SK-N-SH (cell line): ENCODE measurements at regions not wholly inside any gene's neighbourhood (a gene's known extent, or its start where the extent isn't known, plus 50 kb on each side); places are given as distances from the start of the nearest gene placed in this dataset.
A peak's percentile ranks its signal among the peaks of the same experiment; 100 is the strongest.

Experiments used
- CTCF ChIA-PET: fragments of 300-600, 350-600 bp; formaldehyde crosslinking; extraction: SDS; loops from one replicate; lab custom pipeline; 2021; lab: Yijun Ruan, JAX
- POLR2A ChIA-PET: fragments of 350-600 bp; sonication (Branson Sonifier 250); formaldehyde crosslinking; extraction: SDS; loops from one replicate; lab custom pipeline; 2020; ENCODE audit warnings: antibody characterized with exemption, inconsistent platforms; lab: Yijun Ruan, JAX
- DNase-seq: peaks from one replicate; pipeline ENCODE4 v3.0.0; 2012
- H2AFZ ChIP-seq: fragments of 200-600 bp; sonication (generic); 2 replicates; pipeline ENCODE4 v1.8.1; 2016; ENCODE audit warnings: antibody characterized with exemption, mild to moderate bottlenecking, low read depth
- H3F3A ChIP-seq: fragments of 200-600 bp; sonication (generic); replicated peaks from 2 replicates; pipeline ENCODE3; 2016; ENCODE audit warnings: antibody characterized with exemption, mild to moderate bottlenecking; ENCODE audit not compliant: insufficient read depth
- H3K27ac ChIP-seq, 2 experiments: fragments of 200-500 bp in 1 of 2; fragments of 200-600 bp in 1 of 2; sonication (Bioruptor generic) in 1 of 2; sonication (generic), shearing (Covaris generic) in 1 of 2; 2 replicates each; pipeline versions ENCODE4 v1.5.1 to v1.6.1; 2014 to 2016; ENCODE audit warnings: low read depth in 2 of 2, inconsistent platforms in 1 of 2, low read length in 1 of 2, mild to moderate bottlenecking in 1 of 2, mixed read lengths in 1 of 2
- H3K27me3 ChIP-seq: fragments of 200-600 bp; sonication (generic), shearing (Covaris generic); 2 replicates; pipeline ENCODE4 v1.6.1; 2016; ENCODE audit warnings: mixed run types; ENCODE audit not compliant: insufficient read depth
- H3K36me3 ChIP-seq, 2 experiments: fragments of 200-500 bp in 1 of 2; fragments of 200-600 bp in 1 of 2; sonication (Bioruptor generic) in 1 of 2; sonication (generic) in 1 of 2; replicated peaks in 1 of 2; 2 replicates each; pipeline versions ENCODE3 to v1.5.1; 2014 to 2016; ENCODE audit warnings: low read length in 1 of 2, mild to moderate bottlenecking in 1 of 2; ENCODE audit not compliant: insufficient read depth in 2 of 2, control insufficient read depth in 1 of 2
- H3K4me1 ChIP-seq, 2 experiments: fragments of 200-500 bp in 1 of 2; fragments of 200-600 bp in 1 of 2; sonication (Bioruptor generic) in 1 of 2; sonication (generic), shearing (Covaris generic) in 1 of 2; 2 replicates each; pipeline versions ENCODE4 v1.5.1 to v1.6.1; 2014 to 2016; ENCODE audit warnings: low read depth in 1 of 2, low read length in 1 of 2, mixed run types in 1 of 2; ENCODE audit not compliant: insufficient read depth in 2 of 2, control insufficient read depth in 1 of 2
- H3K4me2 ChIP-seq: fragments of 200-600 bp; sonication (generic), shearing (Covaris generic); 2 replicates; pipeline ENCODE4 v1.6.1; 2017; ENCODE audit warnings: mixed run types
- H3K4me3 ChIP-seq, 2 experiments: fragments of 200-500 bp in 1 of 2; fragments of 200-600 bp in 1 of 2; sonication (Bioruptor generic) in 1 of 2; sonication (generic), shearing (Covaris generic) in 1 of 2; 2 replicates each; pipeline versions ENCODE4 v1.5.1 to v1.8.1; 2014 to 2016; ENCODE audit warnings: low read depth in 2 of 2, inconsistent platforms in 1 of 2, low read length in 1 of 2, mild to moderate bottlenecking in 1 of 2, mixed read lengths in 1 of 2, moderate library complexity in 1 of 2
- H3K79me2 ChIP-seq: fragments of 200-600 bp; sonication (generic); 2 replicates; pipeline ENCODE4 v1.8.1; 2017; ENCODE audit warnings: mild to moderate bottlenecking; ENCODE audit not compliant: insufficient read depth
- H3K9ac ChIP-seq: fragments of 200-600 bp; sonication (generic); 2 replicates; pipeline ENCODE4 v1.6.1; 2017; ENCODE audit warnings: mixed run types
- H3K9me2 ChIP-seq: fragments of 200-600 bp; sonication (generic); 2 replicates; pipeline ENCODE4 v1.6.1; 2017; ENCODE audit warnings: mixed run types
- H3K9me3 ChIP-seq: fragments of 200-600 bp; sonication (generic); 2 replicates; pipeline ENCODE4 v1.6.1; 2017; ENCODE audit warnings: mixed run types, mild to moderate bottlenecking, moderate library complexity
- H4K20me1 ChIP-seq: fragments of 200-600 bp; sonication (generic); 2 replicates; pipeline ENCODE4 v1.6.1; 2017; ENCODE audit warnings: mild to moderate bottlenecking, mixed run types; ENCODE audit not compliant: insufficient read depth
- ELF1 ChIP-seq: IDR thresholded peaks from 2 replicates; pipeline ENCODE4 v1.4.0; 2012
- EP300 ChIP-seq, 2 experiments: IDR thresholded peaks; 2 replicates each; pipeline versions ENCODE4 v1.4.0 to v1.6.1; 2012; ENCODE audit warnings: borderline replicate concordance in 1 of 2, low read depth in 1 of 2, low read length in 1 of 2
- EZH2phosphoT487 ChIP-seq: fragments of 200-600 bp; sonication (generic); IDR thresholded peaks from 2 replicates; pipeline ENCODE4 v1.6.1; 2017; ENCODE audit warnings: low read depth, mixed run types, mild to moderate bottlenecking, antibody characterized with exemption, moderate library complexity, borderline replicate concordance
- FOSL2 ChIP-seq: IDR thresholded peaks from 2 replicates; pipeline ENCODE4 v1.4.0; 2012; ENCODE audit warnings: low read depth, mild to moderate bottlenecking, moderate library complexity, borderline replicate concordance
- FOXJ3 ChIP-seq: sonication (generic); formaldehyde crosslinking; IDR thresholded peaks from 2 replicates; pipeline ENCODE4 v1.5.1; 2020; ENCODE audit warnings: mild to moderate bottlenecking, missing genetic modification reagents
- FOXM1 ChIP-seq: IDR thresholded peaks from 2 replicates; pipeline ENCODE4 v1.4.0; 2012; ENCODE audit warnings: low read depth, mild to moderate bottlenecking
- GABPA ChIP-seq: IDR thresholded peaks from 2 replicates; pipeline ENCODE4 v1.4.0; 2012; ENCODE audit warnings: low read depth, mild to moderate bottlenecking
- GATA2 ChIP-seq: sonication (generic); formaldehyde crosslinking; IDR thresholded peaks from 2 replicates; pipeline ENCODE4 v1.5.0; 2020; ENCODE audit warnings: mild to moderate bottlenecking, missing genetic modification reagents
- JUND ChIP-seq: IDR thresholded peaks from 2 replicates; pipeline ENCODE4 v1.4.0; 2012
- MEF2A ChIP-seq: IDR thresholded peaks from 2 replicates; pipeline ENCODE4 v1.4.0; 2012; ENCODE audit warnings: low read depth, borderline replicate concordance
- MXI1 ChIP-seq: IDR thresholded peaks from 2 replicates; pipeline ENCODE4 v1.6.1; 2012; ENCODE audit warnings: mild to moderate bottlenecking, low read depth, low read length, improper control_type of control experiment
- NFIC ChIP-seq: IDR thresholded peaks from 2 replicates; pipeline ENCODE4 v1.4.0; 2012; ENCODE audit warnings: borderline replicate concordance
- POLR2AphosphoS5 ChIP-seq: IDR thresholded peaks from 2 replicates; pipeline ENCODE4 v1.6.1; 2012; ENCODE audit warnings: low read depth, low read length
- RAD21 ChIP-seq: IDR thresholded peaks from 2 replicates; pipeline ENCODE4 v1.6.1; 2012; ENCODE audit warnings: mild to moderate bottlenecking, low read length
- RCOR1 ChIP-seq: fragments of 150-350 bp; IDR thresholded peaks from 2 replicates; pipeline ENCODE4 v1.6.1; 2017; ENCODE audit warnings: antibody characterized with exemption, low read length
- RFX5 ChIP-seq: IDR thresholded peaks from 2 replicates; pipeline ENCODE4 v1.6.1; 2012; ENCODE audit warnings: mild to moderate bottlenecking, improper control_type of control experiment, low read length
- RXRA ChIP-seq: IDR thresholded peaks from 2 replicates; pipeline ENCODE4 v1.4.0; 2012; ENCODE audit warnings: low read depth, mild to moderate bottlenecking, borderline replicate concordance
- SIN3A ChIP-seq: IDR thresholded peaks from 2 replicates; pipeline ENCODE4 v1.6.1; 2012; ENCODE audit warnings: low read depth, mild to moderate bottlenecking, low read length, moderate library complexity, borderline replicate concordance
- SMC3 ChIP-seq: IDR thresholded peaks from 2 replicates; pipeline ENCODE4 v1.6.1; 2012; ENCODE audit warnings: low read depth, low read length, improper control_type of control experiment
- TAF1 ChIP-seq: IDR thresholded peaks from 2 replicates; pipeline ENCODE4 v1.6.1; 2012; ENCODE audit warnings: low read depth, mild to moderate bottlenecking, low read length, moderate library complexity, borderline replicate concordance
- TCF12 ChIP-seq: IDR thresholded peaks from 2 replicates; pipeline ENCODE4 v1.4.0; 2012
- TEAD4 ChIP-seq: IDR thresholded peaks from 2 replicates; pipeline ENCODE4 v1.4.0; 2012; ENCODE audit warnings: mild to moderate bottlenecking, borderline replicate concordance; ENCODE audit not compliant: insufficient read depth
- USF1 ChIP-seq: IDR thresholded peaks from 2 replicates; pipeline ENCODE4 v1.4.0; 2012; ENCODE audit warnings: low read depth, borderline replicate concordance
- USF2 ChIP-seq: fragments of 150-350 bp; IDR thresholded peaks from 2 replicates; pipeline ENCODE4 v1.6.1; 2017; ENCODE audit warnings: antibody characterized with exemption, low read length, low read depth, borderline replicate concordance
- YY1 ChIP-seq: IDR thresholded peaks from 2 replicates; pipeline ENCODE4 v1.4.0; 2012; ENCODE audit warnings: low read depth, mild to moderate bottlenecking
- WGBS: methylation state at CpG from one replicate; pipeline ENCODE4 v1.1.6; 2017; ENCODE audit warnings: low lambda C conversion rate; 5-methylcytosine and 5-hydroxymethylcytosine counted together
- TF ChIP-seq, protein P1 (sequence below): fragments of 200-600 bp; sonication (generic); IDR thresholded peaks from 2 replicates; pipeline ENCODE4 v1.6.1; 2017; ENCODE audit warnings: antibody characterized with exemption, mild to moderate bottlenecking, moderate library complexity
- TF ChIP-seq, protein P2 (sequence below): IDR thresholded peaks from 2 replicates; pipeline ENCODE4 v1.4.0; 2012; ENCODE audit warnings: low read depth, borderline replicate concordance
- TF ChIP-seq, protein P3 (sequence below): IDR thresholded peaks from 2 replicates; pipeline ENCODE4 v1.4.0; 2012; ENCODE audit warnings: low read depth
- TF ChIP-seq, protein P4 (sequence below): IDR thresholded peaks from 2 replicates; pipeline ENCODE4; 2012

DNA sequence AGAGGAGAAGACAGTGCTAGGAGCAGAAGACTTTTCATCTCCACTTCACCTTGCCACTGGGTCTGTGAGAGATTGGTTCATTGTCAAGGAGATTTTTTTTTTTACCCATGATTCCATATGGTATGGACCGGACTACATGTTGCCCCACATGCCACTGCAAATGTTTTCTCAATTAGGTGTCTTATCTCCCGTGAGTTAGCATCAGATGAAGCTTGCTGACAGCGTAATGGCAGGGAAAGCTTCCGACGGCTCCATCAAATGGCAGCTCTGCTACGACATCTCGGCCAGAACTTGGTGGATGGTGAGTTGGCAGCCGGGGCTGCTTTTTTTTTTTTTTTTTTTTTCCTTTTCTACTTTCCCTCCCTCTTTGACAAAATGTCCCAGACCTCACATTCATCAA, 217.2 kb upstream of the NFIA start:
- ChIA-PET CTCF (interaction anchor here (1.0 to 1.2 kb wide), 3 partner anchors 9 to 584 kb away, joined by 3 to 4 read pairs (median 3); no protein-coding TSS in a partner anchor), POLR2A (interaction anchor here (0.5 to 4.4 kb wide), 8 partner anchors 13 to 584 kb away, joined by 3 to 33 read pairs (median 4); no protein-coding TSS in a partner anchor)
- no peaks in the 10 kb centered on the region for H3K79me2 ChIP-seq
- H3K27ac ChIP-seq: peak overlapping the region in 1 of 2 experiments; percentile 99; a peak in 2 of 4 replicates
- no peaks in the 10 kb centered on the region for H3K27me3 ChIP-seq
- H3F3A ChIP-seq: no peaks in the 10 kb centered on the region
- peak overlapping the region in 1 of 2 experiments; percentile 41; a peak in 2 of 4 replicates for H3K4me3 ChIP-seq
- peak overlapping the region; percentile 58; the same call in 1 of the 2 replicates for H2AFZ ChIP-seq
- H3K4me2 ChIP-seq: peak overlapping the region; percentile 36; the same call in 1 of the 2 replicates
- no peaks in the 10 kb centered on the region for H4K20me1 ChIP-seq
- no peaks in the 10 kb centered on the region for H3K36me3 ChIP-seq
- H3K9me3 ChIP-seq: no peaks in the 10 kb centered on the region
- peaks cover 4 to 40% of the 10 kb centered on the region in 2 experiments; a peak in 3 of 4 replicates for H3K4me1 ChIP-seq
- no peaks in the 10 kb centered on the region for H3K9me2 ChIP-seq
- WGBS: 10% methylated on average over 8 of the region's 8 CpGs
- no peak overlapping the region for H3K9ac ChIP-seq
- peak; percentile 49 for DNase-seq
- TF ChIP-seq TEAD4 (no peak), EP300 (IDR thresholded peaks at IDR 0.05; ENCODE audit: borderline replicate concordance in 1 of 2, low read depth in 1 of 2, low read length in 1 of 2) (peak in 1 of 2 experiments; percentile 94; a peak in 2 of 4 replicates), FOXM1 (no peak), RAD21 (peak; percentile 42), NFIC (no peak), USF2 (no peak), RFX5 (peak; percentile 54; the same call in 1 of the 2 replicates), MXI1 (peak; percentile 82; the same call in 1 of the 2 replicates), TCF12 (peak; percentile 44), YY1 (no peak; the same call in 1 of the 2 replicates), RCOR1 (peak; percentile 93), RXRA (no peak), SIN3A (no peak), SMC3 (peak; percentile 14; the same call in 1 of the 2 replicates), FOSL2 (no peak), ELF1 (no peak), EZH2phosphoT487 (no peak), GABPA (no peak), MEF2A (no peak), GATA2 (CRISPR knock-in tag) (peak; percentile 97), POLR2AphosphoS5 (0 out of 2 replicates have a peak, but pooled peaks have one; percentile 24), JUND (no peak), TAF1 (no peak; the same call in 1 of the 2 replicates), USF1 (no peak), FOXJ3 (CRISPR knock-in tag) (peak; percentile 90)
- TF ChIP-seq, protein P1, sequence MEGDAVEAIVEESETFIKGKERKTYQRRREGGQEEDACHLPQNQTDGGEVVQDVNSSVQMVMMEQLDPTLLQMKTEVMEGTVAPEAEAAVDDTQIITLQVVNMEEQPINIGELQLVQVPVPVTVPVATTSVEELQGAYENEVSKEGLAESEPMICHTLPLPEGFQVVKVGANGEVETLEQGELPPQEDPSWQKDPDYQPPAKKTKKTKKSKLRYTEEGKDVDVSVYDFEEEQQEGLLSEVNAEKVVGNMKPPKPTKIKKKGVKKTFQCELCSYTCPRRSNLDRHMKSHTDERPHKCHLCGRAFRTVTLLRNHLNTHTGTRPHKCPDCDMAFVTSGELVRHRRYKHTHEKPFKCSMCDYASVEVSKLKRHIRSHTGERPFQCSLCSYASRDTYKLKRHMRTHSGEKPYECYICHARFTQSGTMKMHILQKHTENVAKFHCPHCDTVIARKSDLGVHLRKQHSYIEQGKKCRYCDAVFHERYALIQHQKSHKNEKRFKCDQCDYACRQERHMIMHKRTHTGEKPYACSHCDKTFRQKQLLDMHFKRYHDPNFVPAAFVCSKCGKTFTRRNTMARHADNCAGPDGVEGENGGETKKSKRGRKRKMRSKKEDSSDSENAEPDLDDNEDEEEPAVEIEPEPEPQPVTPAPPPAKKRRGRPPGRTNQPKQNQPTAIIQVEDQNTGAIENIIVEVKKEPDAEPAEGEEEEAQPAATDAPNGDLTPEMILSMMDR: no peak
- TF ChIP-seq, protein P2, sequence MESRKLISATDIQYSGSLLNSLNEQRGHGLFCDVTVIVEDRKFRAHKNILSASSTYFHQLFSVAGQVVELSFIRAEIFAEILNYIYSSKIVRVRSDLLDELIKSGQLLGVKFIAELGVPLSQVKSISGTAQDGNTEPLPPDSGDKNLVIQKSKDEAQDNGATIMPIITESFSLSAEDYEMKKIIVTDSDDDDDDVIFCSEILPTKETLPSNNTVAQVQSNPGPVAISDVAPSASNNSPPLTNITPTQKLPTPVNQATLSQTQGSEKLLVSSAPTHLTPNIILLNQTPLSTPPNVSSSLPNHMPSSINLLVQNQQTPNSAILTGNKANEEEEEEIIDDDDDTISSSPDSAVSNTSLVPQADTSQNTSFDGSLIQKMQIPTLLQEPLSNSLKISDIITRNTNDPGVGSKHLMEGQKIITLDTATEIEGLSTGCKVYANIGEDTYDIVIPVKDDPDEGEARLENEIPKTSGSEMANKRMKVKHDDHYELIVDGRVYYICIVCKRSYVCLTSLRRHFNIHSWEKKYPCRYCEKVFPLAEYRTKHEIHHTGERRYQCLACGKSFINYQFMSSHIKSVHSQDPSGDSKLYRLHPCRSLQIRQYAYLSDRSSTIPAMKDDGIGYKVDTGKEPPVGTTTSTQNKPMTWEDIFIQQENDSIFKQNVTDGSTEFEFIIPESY: no peak
- TF ChIP-seq, protein P3, sequence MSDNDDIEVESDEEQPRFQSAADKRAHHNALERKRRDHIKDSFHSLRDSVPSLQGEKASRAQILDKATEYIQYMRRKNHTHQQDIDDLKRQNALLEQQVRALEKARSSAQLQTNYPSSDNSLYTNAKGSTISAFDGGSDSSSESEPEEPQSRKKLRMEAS: 0 out of 2 replicates have a peak, but pooled peaks have one; percentile 29
- TF ChIP-seq, protein P4, sequence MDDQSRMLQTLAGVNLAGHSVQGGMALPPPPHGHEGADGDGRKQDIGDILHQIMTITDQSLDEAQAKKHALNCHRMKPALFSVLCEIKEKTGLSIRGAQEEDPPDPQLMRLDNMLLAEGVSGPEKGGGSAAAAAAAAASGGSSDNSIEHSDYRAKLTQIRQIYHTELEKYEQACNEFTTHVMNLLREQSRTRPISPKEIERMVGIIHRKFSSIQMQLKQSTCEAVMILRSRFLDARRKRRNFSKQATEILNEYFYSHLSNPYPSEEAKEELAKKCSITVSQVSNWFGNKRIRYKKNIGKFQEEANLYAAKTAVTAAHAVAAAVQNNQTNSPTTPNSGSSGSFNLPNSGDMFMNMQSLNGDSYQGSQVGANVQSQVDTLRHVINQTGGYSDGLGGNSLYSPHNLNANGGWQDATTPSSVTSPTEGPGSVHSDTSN: peak; percentile 28; the same call in 1 of the 2 replicates
